ENCODE measurements at regions not wholly inside any gene's neighbourhood (a gene's known extent, or its start where the extent isn't known, plus 50 kb on each side); places are given as distances from the start of the nearest gene placed in this dataset.

- no peaks in the 10 kb centered on the region for H3K36me3 ChIP-seq (ENCODE audit: insufficient read depth)
- H3K27ac ChIP-seq, result no peak overlapping the region
- H3K4me1 ChIP-seq (ENCODE audit: low read depth, poor library complexity, severe bottlenecking), result no peaks in the 10 kb centered on the region
- no peak overlapping the region for H2AFZ ChIP-seq (ENCODE audit: low read depth)
- no peaks in the 10 kb centered on the region for H3K79me2 ChIP-seq (ENCODE audit: insufficient read depth, low read depth)
- no peak overlapping the region for H3K9ac ChIP-seq
- H3K27me3 ChIP-seq (ENCODE audit: insufficient read depth, low read depth), result peaks cover 66% of the 10 kb centered on the region
- TF ChIP-seq, protein P1, sequence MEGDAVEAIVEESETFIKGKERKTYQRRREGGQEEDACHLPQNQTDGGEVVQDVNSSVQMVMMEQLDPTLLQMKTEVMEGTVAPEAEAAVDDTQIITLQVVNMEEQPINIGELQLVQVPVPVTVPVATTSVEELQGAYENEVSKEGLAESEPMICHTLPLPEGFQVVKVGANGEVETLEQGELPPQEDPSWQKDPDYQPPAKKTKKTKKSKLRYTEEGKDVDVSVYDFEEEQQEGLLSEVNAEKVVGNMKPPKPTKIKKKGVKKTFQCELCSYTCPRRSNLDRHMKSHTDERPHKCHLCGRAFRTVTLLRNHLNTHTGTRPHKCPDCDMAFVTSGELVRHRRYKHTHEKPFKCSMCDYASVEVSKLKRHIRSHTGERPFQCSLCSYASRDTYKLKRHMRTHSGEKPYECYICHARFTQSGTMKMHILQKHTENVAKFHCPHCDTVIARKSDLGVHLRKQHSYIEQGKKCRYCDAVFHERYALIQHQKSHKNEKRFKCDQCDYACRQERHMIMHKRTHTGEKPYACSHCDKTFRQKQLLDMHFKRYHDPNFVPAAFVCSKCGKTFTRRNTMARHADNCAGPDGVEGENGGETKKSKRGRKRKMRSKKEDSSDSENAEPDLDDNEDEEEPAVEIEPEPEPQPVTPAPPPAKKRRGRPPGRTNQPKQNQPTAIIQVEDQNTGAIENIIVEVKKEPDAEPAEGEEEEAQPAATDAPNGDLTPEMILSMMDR (conservative IDR thresholded peaks at IDR 0.05; ENCODE audit: low read depth, low read length), result no peak
- H3K4me2 ChIP-seq, result no peak overlapping the region
- no peak overlapping the region for H3K4me3 ChIP-seq (IDR thresholded peaks at IDR 0.05; ENCODE audit: insufficient read depth, low read depth, low read length)
- no peaks in the 10 kb centered on the region for H4K20me1 ChIP-seq (ENCODE audit: insufficient read depth)
Observed at GRCh38 chr16:85171004-85171758, 58.9 kb upstream of the CIBAR2 start.

GRCh38 chr16:85171759-85172454 lies 59.6 kb upstream of the CIBAR2 start:
- H3K79me2 ChIP-seq (ENCODE audit: insufficient read depth, low read depth), result no peaks in the 10 kb centered on the region
- H3K9ac ChIP-seq, result no peak overlapping the region
- no peak overlapping the region for H3K27ac ChIP-seq
- H2AFZ ChIP-seq (ENCODE audit: low read depth), result no peak overlapping the region
- H3K4me3 ChIP-seq (IDR thresholded peaks at IDR 0.05; ENCODE audit: insufficient read depth, low read depth, low read length), result no peak overlapping the region
- H3K27me3 ChIP-seq (ENCODE audit: insufficient read depth, low read depth), result peaks cover 67% of the 10 kb centered on the region
- H4K20me1 ChIP-seq (ENCODE audit: insufficient read depth), result no peaks in the 10 kb centered on the region
- H3K36me3 ChIP-seq (ENCODE audit: insufficient read depth), result no peaks in the 10 kb centered on the region
- H3K4me2 ChIP-seq, result no peak overlapping the region
- no peaks in the 10 kb centered on the region for H3K4me1 ChIP-seq (ENCODE audit: low read depth, poor library complexity, severe bottlenecking)
- TF ChIP-seq, protein P1 (conservative IDR thresholded peaks at IDR 0.05; ENCODE audit: low read depth, low read length), result no peak

DNA sequence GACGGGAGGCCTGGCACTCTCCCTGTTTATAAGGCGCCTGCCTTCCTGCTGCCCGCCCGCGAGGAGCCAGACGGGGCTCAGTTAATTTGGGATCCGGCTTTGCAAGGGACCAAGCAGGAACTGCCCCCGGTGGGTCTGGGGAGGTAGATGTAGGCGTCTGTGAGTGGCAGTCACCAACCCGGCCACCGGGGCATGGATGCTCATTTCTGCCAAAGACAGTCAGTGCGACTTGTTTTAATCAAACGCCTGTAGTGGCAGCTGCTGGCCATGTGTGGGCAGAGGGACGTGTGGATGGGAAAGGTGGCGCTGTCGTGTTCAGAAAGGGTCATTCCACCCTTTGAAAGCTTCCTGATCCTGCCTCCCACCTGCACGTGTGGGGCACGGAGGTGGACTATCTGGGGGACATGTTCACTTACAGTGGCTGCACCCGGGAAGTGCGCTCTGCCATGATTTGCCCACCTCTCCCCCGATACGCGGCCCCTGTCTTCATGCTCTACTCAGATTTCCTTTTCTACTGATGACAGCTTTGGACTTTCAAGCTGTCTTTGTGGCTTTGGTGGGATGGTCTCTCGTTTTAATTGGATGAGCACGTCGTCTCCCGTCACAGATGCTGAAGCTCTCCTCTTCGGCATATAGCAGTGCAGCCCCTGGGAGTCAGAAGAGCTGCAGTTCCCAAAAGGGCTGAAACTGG lies 60.3 kb upstream of the CIBAR2 start:
- Histone ChIP-seq H3K27me3 (ENCODE audit: insufficient read depth, low read depth) (peaks cover 70% of the 10 kb centered on the region), H3K79me2 (ENCODE audit: insufficient read depth, low read depth) (no peaks in the 10 kb centered on the region), H3K4me1 (ENCODE audit: low read depth, poor library complexity, severe bottlenecking) (no peaks in the 10 kb centered on the region), H3K4me2 (no peak overlapping the region), H3K9ac (no peak overlapping the region), H3K4me3 (IDR thresholded peaks at IDR 0.05; ENCODE audit: insufficient read depth, low read depth, low read length) (no peak overlapping the region), H3K36me3 (ENCODE audit: insufficient read depth) (no peaks in the 10 kb centered on the region), H2AFZ (ENCODE audit: low read depth) (no peak overlapping the region), H4K20me1 (ENCODE audit: insufficient read depth) (no peaks in the 10 kb centered on the region), H3K27ac (no peak overlapping the region)
- TF ChIP-seq, protein P1 (conservative IDR thresholded peaks at IDR 0.05; ENCODE audit: low read depth, low read length), result no peak

DNA sequence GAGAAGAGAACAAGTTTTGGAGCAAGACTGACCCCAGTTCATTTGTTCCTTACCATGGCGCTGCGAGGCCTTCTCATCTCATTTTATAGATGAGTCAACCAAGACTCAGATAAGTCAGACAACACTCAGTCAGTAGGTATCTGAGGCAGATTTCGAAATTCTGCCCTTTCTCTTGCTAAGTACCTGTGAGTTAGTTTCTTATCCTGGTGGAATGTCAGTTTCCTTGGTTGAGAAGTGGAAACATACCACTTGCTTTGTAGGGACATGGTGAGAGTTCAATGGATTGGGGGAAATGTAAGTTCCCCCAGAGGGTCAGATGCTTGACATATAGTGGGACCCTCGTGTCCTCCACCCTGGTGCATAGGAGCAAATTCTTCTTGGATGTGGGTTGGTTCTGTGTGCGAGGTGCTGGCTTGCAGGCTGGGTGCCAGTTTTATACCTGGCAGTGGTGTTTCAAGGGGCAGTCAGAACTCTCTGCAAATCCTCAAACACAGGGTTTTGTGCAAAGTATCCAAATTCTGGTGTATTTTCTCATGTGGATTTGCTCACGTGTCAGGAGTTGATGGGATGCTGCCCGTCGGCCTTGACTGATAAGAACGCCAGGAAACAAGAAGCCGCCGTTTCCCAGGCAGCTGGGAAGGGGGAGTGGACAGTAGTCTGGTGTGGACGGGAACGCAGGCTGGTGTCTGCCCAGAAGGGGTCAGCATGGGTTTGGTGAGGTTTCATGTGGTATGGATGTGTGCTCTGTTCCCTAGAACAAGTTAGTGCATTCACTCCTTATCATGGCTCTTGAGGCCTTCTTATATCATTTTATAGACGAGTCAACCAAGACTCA lies 61.1 kb upstream of the CIBAR2 start:
- Histone ChIP-seq H3K27me3 (ENCODE audit: insufficient read depth, low read depth) (peaks cover 75% of the 10 kb centered on the region), H2AFZ (ENCODE audit: low read depth) (no peak overlapping the region), H3K4me3 (IDR thresholded peaks at IDR 0.05; ENCODE audit: insufficient read depth, low read depth, low read length) (no peak overlapping the region), H3K4me2 (no peak overlapping the region), H3K36me3 (ENCODE audit: insufficient read depth) (no peaks in the 10 kb centered on the region), H3K27ac (no peak overlapping the region), H3K79me2 (ENCODE audit: insufficient read depth, low read depth) (no peaks in the 10 kb centered on the region), H3K9ac (no peak overlapping the region), H3K4me1 (ENCODE audit: low read depth, poor library complexity, severe bottlenecking) (no peaks in the 10 kb centered on the region), H4K20me1 (ENCODE audit: insufficient read depth) (no peaks in the 10 kb centered on the region)
- TF ChIP-seq, protein P1 (conservative IDR thresholded peaks at IDR 0.05; ENCODE audit: low read depth, low read length), result no peak

Measured in KMS-11 (cell line).